Upper lobe of left lung (tissue), 6 donors: ENCODE measurements at regions not wholly inside any gene's neighbourhood (a gene's known extent, or its start where the extent isn't known, plus 50 kb on each side); places are given as distances from the start of the nearest gene placed in this dataset.

Source experiments
- ATAC-seq, 2 donors: fragments of 200-7000 bp; cut with Tn5 transposase; one replicate each; pipeline ENCODE4 v1.9.1; 2022; ENCODE audit warnings: mild to moderate bottlenecking in 2 of 2, moderate library complexity in 2 of 2; ENCODE audit not compliant: low FRiP score in 2 of 2
- DNase-seq, 2 donors: peaks; one replicate each; pipeline ENCODE4 v3.0.0-alpha.2; 2019 to 2020
- H3K27ac ChIP-seq, 4 donors: fragments of 200-600 bp; sonication (generic); one replicate each; pipeline ENCODE4 v1.5.1; 2016 to 2019
- H3K27me3 ChIP-seq, 4 donors: fragments of 200-600 bp; sonication (generic); one replicate each; pipeline ENCODE4 v1.5.1; 2017 to 2019
- H3K36me3 ChIP-seq, 4 donors: fragments of 200-600 bp; sonication (generic); one replicate each; pipeline ENCODE4 v1.5.1; 2016 to 2019
- H3K4me1 ChIP-seq, 4 donors: fragments of 200-600 bp; sonication (generic); one replicate each; pipeline ENCODE4 v1.5.1; 2018 to 2019
- H3K4me3 ChIP-seq, 4 donors: fragments of 200-600 bp; sonication (generic); one replicate each; pipeline ENCODE4 v1.5.1; 2017 to 2019; ENCODE audit warnings: mild to moderate bottlenecking in 2 of 4, moderate library complexity in 1 of 4
- H3K9me3 ChIP-seq, 4 donors: fragments of 200-600 bp; sonication (generic); one replicate each; pipeline ENCODE4 v1.5.1; 2018 to 2019
- EP300 ChIP-seq, 4 donors: sonication (generic); formaldehyde crosslinking; IDR thresholded peaks; one replicate each; pipeline ENCODE4 v1.5.1; 2017; ENCODE audit warnings: antibody characterized with exemption in 4 of 4, control low read depth in 2 of 4
- POLR2A ChIP-seq, 4 donors: fragments of 450-650 bp; IDR thresholded peaks; one replicate each; pipeline ENCODE4 v1.5.1; 2016 to 2017; ENCODE audit warnings: antibody characterized with exemption in 4 of 4, mild to moderate bottlenecking in 2 of 4
- POLR2AphosphoS5 ChIP-seq, 2 donors: sonication (generic); formaldehyde crosslinking; IDR thresholded peaks; one replicate each; pipeline ENCODE4 v1.5.1; 2017; ENCODE audit warnings: antibody characterized with exemption in 2 of 2
- whole genome bisulfite sequencing, 2 donors: methylation state at CpG; one replicate each; pipeline ENCODE4 v1.1.5; 2017 to 2018; 5-methylcytosine and 5-hydroxymethylcytosine counted together
- TF ChIP-seq, protein P1 (sequence below), 6 experiments: fragments of 450-650 bp in 4 of 6; fragments of 200-600 bp in 2 of 6; sonication (generic) in 2 of 6; IDR thresholded peaks; one replicate each; pipeline ENCODE4 v1.5.1; 2016 to 2019; ENCODE audit warnings: antibody characterized with exemption in 6 of 6
- donor health status: DM: no; HTN: no; CAD: no; lungs with moderate emphysema.
- donor health status: DM: no; HTN: yes; CAD: no; lungs with severe emphysema.

- peak in 1 of 2 donors; percentile 80 for ATAC-seq
- Histone ChIP-seq H3K27ac (peak overlapping the region in 2 of 4 donors; percentile 8 to 72), H3K27me3 (no peaks in the 10 kb centered on the region), H3K36me3 (no peaks in the 10 kb centered on the region), H3K4me3 (no peak overlapping the region), H3K9me3 (no peaks in the 10 kb centered on the region), H3K4me1 (peaks cover 0 to 10% (median 3%) of the 10 kb centered on the region in 4 donors)
- TF ChIP-seq POLR2A (IDR thresholded peaks at IDR 0.05): no peak
- no peak for TF ChIP-seq EP300 (IDR thresholded peaks at IDR 0.05)
- TF ChIP-seq, protein P1, sequence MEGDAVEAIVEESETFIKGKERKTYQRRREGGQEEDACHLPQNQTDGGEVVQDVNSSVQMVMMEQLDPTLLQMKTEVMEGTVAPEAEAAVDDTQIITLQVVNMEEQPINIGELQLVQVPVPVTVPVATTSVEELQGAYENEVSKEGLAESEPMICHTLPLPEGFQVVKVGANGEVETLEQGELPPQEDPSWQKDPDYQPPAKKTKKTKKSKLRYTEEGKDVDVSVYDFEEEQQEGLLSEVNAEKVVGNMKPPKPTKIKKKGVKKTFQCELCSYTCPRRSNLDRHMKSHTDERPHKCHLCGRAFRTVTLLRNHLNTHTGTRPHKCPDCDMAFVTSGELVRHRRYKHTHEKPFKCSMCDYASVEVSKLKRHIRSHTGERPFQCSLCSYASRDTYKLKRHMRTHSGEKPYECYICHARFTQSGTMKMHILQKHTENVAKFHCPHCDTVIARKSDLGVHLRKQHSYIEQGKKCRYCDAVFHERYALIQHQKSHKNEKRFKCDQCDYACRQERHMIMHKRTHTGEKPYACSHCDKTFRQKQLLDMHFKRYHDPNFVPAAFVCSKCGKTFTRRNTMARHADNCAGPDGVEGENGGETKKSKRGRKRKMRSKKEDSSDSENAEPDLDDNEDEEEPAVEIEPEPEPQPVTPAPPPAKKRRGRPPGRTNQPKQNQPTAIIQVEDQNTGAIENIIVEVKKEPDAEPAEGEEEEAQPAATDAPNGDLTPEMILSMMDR (IDR thresholded peaks at IDR 0.05): no peak
- TF ChIP-seq POLR2AphosphoS5 (IDR thresholded peaks at IDR 0.05): no peak
- DNase-seq: no peak
- WGBS, 2 donors: 29 to 39% methylated on average over 2 of the region's 2 CpGs
Observed at GRCh38 chr6:87824958-87825491, 123.0 kb upstream of the AKIRIN2 start.

DNA sequence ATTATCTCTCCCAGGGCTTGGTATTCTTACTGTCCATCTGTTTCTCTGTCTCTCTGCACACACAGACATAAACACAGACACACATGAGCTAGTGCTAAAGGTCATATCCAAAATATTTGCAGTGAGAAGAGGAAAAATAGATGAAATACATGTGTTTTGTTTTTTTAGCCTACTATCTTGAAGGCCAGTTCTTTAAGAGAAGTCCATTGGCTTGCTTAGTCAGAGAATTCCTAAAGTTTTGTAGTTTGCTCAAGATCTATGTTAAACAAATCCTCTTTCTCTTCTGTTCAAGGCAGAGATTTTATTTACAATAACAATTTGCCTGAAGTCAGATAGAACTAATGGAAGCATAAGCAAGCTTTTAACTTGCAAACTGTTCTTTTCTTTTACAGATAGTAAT is 120.0 kb upstream of the AKIRIN2 start:
- Histone ChIP-seq H3K27ac (no peak overlapping the region), H3K4me3 (no peak overlapping the region), H3K4me1 (peaks cover 0 to 10% (median 3%) of the 10 kb centered on the region in 4 donors), H3K27me3 (no peaks in the 10 kb centered on the region), H3K9me3 (no peaks in the 10 kb centered on the region), H3K36me3 (no peaks in the 10 kb centered on the region)
- no peak for ATAC-seq
- no peak for TF ChIP-seq POLR2AphosphoS5 (IDR thresholded peaks at IDR 0.05)
- no peak for TF ChIP-seq EP300 (IDR thresholded peaks at IDR 0.05)
- TF ChIP-seq, protein P1 (IDR thresholded peaks at IDR 0.05): no peak
- TF ChIP-seq POLR2A (IDR thresholded peaks at IDR 0.05): no peak
- DNase-seq: no peak

- ATAC-seq (no peak), DNase-seq (no peak)
- 92 to 97% methylated on average over 7 of the region's 7 CpGs for WGBS, 2 donors
- TF ChIP-seq POLR2AphosphoS5 (IDR thresholded peaks at IDR 0.05): no peak
- no peak for TF ChIP-seq POLR2A (IDR thresholded peaks at IDR 0.05)
- no peak for TF ChIP-seq EP300 (IDR thresholded peaks at IDR 0.05)
- TF ChIP-seq, protein P1 (IDR thresholded peaks at IDR 0.05): no peak
- Histone ChIP-seq H3K4me1 (peaks cover 0 to 5% (median 2%) of the 10 kb centered on the region in 4 donors), H3K4me3 (no peak overlapping the region), H3K27ac (no peak overlapping the region), H3K9me3 (no peaks in the 10 kb centered on the region), H3K36me3 (no peaks in the 10 kb centered on the region), H3K27me3 (no peaks in the 10 kb centered on the region)
Observed at GRCh38 chr6:87820343-87820984, 118.4 kb upstream of the AKIRIN2 start.

GRCh38 chr6:87817183-87817582 is 115.2 kb upstream of the AKIRIN2 start:
- Histone ChIP-seq H3K27ac (no peak overlapping the region), H3K27me3 (no peaks in the 10 kb centered on the region), H3K9me3 (no peaks in the 10 kb centered on the region), H3K36me3 (no peaks in the 10 kb centered on the region), H3K4me1 (no peaks in the 10 kb centered on the region), H3K4me3 (no peak overlapping the region)
- 71 to 100% methylated on average over 1 of the region's 1 CpG for WGBS, 2 donors
- ATAC-seq (no peak), DNase-seq (no peak)
- no peak for TF ChIP-seq EP300 (IDR thresholded peaks at IDR 0.05)
- TF ChIP-seq, protein P1 (IDR thresholded peaks at IDR 0.05): no peak
- no peak for TF ChIP-seq POLR2A (IDR thresholded peaks at IDR 0.05)
- no peak for TF ChIP-seq POLR2AphosphoS5 (IDR thresholded peaks at IDR 0.05)

GRCh38 chr6:87815449-87815848 is 113.4 kb upstream of the AKIRIN2 start:
- DNase-seq (no peak), ATAC-seq (no peak)
- no peak overlapping the region for H3K4me3 ChIP-seq
- WGBS, 2 donors: 79 to 81% methylated on average over 1 of the region's 1 CpG
- H3K9me3 ChIP-seq: no peaks in the 10 kb centered on the region
- no peaks in the 10 kb centered on the region for H3K36me3 ChIP-seq
- no peak overlapping the region for H3K27ac ChIP-seq
- TF ChIP-seq EP300 (IDR thresholded peaks at IDR 0.05) (no peak), POLR2A (IDR thresholded peaks at IDR 0.05) (no peak), POLR2AphosphoS5 (IDR thresholded peaks at IDR 0.05) (no peak)
- TF ChIP-seq, protein P1 (IDR thresholded peaks at IDR 0.05): no peak
- H3K4me1 ChIP-seq: no peaks in the 10 kb centered on the region
- no peaks in the 10 kb centered on the region for H3K27me3 ChIP-seq
